Sigmoid colon (tissue), 4 donors: ENCODE measurements at regions not wholly inside any gene's neighbourhood (a gene's known extent, or its start where the extent isn't known, plus 50 kb on each side); places are given as distances from the start of the nearest gene placed in this dataset.

Source experiments
- CTCF ChIP-seq, 4 experiments: fragments of 450-650 bp in 3 of 4; fragments of 200-600 bp in 1 of 4; IDR thresholded peaks; one replicate each; pipeline ENCODE4 v1.5.1; 2016 to 2019; ENCODE audit warnings: antibody characterized with exemption in 4 of 4, mild to moderate bottlenecking in 3 of 4, moderate library complexity in 2 of 4
- EP300 ChIP-seq, 4 donors: sonication (generic); formaldehyde crosslinking; IDR thresholded peaks; one replicate each; pipeline ENCODE4 v1.6.1; 2017; ENCODE audit warnings: antibody characterized with exemption in 4 of 4
- POLR2A ChIP-seq, 2 donors: fragments of 450-650 bp; IDR thresholded peaks; one replicate each; pipeline ENCODE4 v1.6.1; 2016; ENCODE audit warnings: antibody characterized with exemption in 2 of 2, mild to moderate bottlenecking in 2 of 2, moderate library complexity in 2 of 2
- POLR2AphosphoS5 ChIP-seq, 4 donors: sonication (generic); formaldehyde crosslinking; IDR thresholded peaks; one replicate each; pipeline ENCODE4 v1.6.1; 2017; ENCODE audit warnings: antibody characterized with exemption in 4 of 4

DNA sequence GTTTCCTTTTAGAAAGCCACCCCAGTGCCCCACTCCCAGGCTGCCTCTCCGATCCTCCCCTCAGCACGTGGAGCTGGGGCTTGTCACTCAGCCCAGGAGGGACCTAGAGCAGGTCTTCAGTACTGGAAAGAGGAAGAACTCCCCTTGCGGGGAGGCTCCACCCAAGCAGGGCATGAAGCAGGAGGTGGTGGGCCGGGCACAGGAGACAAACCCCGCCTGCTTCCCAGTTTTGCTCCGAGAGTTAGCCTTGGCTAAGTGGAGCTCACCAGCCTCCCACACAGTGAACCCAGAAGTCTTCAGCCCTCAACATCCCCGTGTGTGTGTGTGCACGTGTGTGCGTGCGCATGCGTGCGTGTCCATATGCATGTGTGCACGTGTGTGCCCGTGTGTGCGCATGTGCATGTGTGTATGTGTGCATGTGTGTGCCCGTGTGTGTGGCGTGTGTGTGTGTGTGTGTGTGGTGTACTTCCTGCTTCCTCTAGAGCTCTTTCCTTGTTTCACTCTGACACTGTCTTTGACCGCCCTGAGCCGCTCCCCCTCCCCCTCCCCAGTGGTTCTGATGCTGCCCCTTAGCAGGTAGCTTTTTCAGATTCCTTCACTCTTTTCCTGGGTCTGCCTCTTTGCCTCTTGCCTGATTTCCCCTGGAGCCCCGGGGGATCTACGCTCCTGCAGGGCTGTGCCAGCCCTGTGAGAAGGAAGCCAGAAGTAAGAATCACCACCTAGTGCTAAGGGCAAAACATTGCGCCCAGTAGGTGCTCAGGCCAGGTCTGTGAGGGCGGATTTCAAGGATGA lies 239.8 kb downstream of the CDC5L start:
- TF ChIP-seq CTCF (IDR thresholded peaks at IDR 0.05) (no peak), EP300 (IDR thresholded peaks at IDR 0.05) (no peak), POLR2A (IDR thresholded peaks at IDR 0.05) (no peak), POLR2AphosphoS5 (IDR thresholded peaks at IDR 0.05) (no peak)
